ENCODE measurements at regions not wholly inside any gene's neighbourhood (a gene's known extent, or its start where the extent isn't known, plus 50 kb on each side); places are given as distances from the start of the nearest gene placed in this dataset.

- TF ChIP-seq, protein P1, sequence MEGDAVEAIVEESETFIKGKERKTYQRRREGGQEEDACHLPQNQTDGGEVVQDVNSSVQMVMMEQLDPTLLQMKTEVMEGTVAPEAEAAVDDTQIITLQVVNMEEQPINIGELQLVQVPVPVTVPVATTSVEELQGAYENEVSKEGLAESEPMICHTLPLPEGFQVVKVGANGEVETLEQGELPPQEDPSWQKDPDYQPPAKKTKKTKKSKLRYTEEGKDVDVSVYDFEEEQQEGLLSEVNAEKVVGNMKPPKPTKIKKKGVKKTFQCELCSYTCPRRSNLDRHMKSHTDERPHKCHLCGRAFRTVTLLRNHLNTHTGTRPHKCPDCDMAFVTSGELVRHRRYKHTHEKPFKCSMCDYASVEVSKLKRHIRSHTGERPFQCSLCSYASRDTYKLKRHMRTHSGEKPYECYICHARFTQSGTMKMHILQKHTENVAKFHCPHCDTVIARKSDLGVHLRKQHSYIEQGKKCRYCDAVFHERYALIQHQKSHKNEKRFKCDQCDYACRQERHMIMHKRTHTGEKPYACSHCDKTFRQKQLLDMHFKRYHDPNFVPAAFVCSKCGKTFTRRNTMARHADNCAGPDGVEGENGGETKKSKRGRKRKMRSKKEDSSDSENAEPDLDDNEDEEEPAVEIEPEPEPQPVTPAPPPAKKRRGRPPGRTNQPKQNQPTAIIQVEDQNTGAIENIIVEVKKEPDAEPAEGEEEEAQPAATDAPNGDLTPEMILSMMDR (conservative IDR thresholded peaks at IDR 0.05), result no peak
- TF ChIP-seq ZFX (IDR thresholded peaks at IDR 0.05), result no peak
Observed at GRCh38 chr18:46386788-46387187, 270.2 kb downstream of the LOXHD1 start.

Data from C4-2B (cell line).